ENCODE measurements at regions not wholly inside any gene's neighbourhood (a gene's known extent, or its start where the extent isn't known, plus 50 kb on each side); places are given as distances from the start of the nearest gene placed in this dataset.

GRCh38 chr7:46444256-46444655 lies 523.2 kb upstream of the IGFBP3 start:
- Histone ChIP-seq H2AFZ (ENCODE audit: low read depth) (no peak overlapping the region), H3K9ac (no peak overlapping the region), H3K27me3 (ENCODE audit: insufficient read depth, low read depth) (no peaks in the 10 kb centered on the region), H3K4me2 (no peak overlapping the region), H3K4me1 (ENCODE audit: low read depth, poor library complexity, severe bottlenecking) (no peaks in the 10 kb centered on the region), H3K27ac (no peak overlapping the region), H3K4me3 (IDR thresholded peaks at IDR 0.05; ENCODE audit: insufficient read depth, low read depth, low read length) (no peak overlapping the region), H3K36me3 (ENCODE audit: insufficient read depth) (no peaks in the 10 kb centered on the region), H3K79me2 (ENCODE audit: insufficient read depth, low read depth) (no peaks in the 10 kb centered on the region), H4K20me1 (ENCODE audit: insufficient read depth) (no peaks in the 10 kb centered on the region)
- TF ChIP-seq, protein P1, sequence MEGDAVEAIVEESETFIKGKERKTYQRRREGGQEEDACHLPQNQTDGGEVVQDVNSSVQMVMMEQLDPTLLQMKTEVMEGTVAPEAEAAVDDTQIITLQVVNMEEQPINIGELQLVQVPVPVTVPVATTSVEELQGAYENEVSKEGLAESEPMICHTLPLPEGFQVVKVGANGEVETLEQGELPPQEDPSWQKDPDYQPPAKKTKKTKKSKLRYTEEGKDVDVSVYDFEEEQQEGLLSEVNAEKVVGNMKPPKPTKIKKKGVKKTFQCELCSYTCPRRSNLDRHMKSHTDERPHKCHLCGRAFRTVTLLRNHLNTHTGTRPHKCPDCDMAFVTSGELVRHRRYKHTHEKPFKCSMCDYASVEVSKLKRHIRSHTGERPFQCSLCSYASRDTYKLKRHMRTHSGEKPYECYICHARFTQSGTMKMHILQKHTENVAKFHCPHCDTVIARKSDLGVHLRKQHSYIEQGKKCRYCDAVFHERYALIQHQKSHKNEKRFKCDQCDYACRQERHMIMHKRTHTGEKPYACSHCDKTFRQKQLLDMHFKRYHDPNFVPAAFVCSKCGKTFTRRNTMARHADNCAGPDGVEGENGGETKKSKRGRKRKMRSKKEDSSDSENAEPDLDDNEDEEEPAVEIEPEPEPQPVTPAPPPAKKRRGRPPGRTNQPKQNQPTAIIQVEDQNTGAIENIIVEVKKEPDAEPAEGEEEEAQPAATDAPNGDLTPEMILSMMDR (conservative IDR thresholded peaks at IDR 0.05; ENCODE audit: low read depth, low read length), result no peak

DNA sequence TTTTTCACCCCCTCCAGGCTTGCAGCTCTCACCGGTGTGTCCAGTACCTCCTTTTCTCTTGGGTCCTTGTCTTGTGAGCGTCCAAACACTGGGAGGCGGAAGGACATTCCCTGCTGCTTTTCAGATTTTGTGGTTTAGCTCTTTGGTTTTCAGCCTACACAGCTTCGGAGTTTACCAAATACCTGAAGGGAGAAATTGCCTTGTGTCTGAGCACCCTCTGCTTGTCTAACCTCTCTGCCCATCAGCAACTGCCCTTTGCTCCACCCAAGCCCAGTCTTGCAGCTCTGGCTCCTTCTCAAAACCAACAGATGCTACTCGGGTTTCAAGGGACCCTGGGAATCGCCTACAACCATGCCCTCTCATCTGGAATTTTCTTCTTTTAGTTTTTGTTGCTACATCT lies 519.1 kb upstream of the IGFBP3 start:
- TF ChIP-seq, protein P1 (conservative IDR thresholded peaks at IDR 0.05; ENCODE audit: low read depth, low read length), result no peak
- Histone ChIP-seq H3K9ac (no peak overlapping the region), H2AFZ (ENCODE audit: low read depth) (no peak overlapping the region), H4K20me1 (ENCODE audit: insufficient read depth) (no peaks in the 10 kb centered on the region; the same call in 1 of the 2 replicates), H3K36me3 (ENCODE audit: insufficient read depth) (no peaks in the 10 kb centered on the region), H3K27ac (no peak overlapping the region), H3K4me1 (ENCODE audit: low read depth, poor library complexity, severe bottlenecking) (no peaks in the 10 kb centered on the region), H3K79me2 (ENCODE audit: insufficient read depth, low read depth) (no peaks in the 10 kb centered on the region), H3K27me3 (ENCODE audit: insufficient read depth, low read depth) (no peaks in the 10 kb centered on the region), H3K4me3 (IDR thresholded peaks at IDR 0.05; ENCODE audit: insufficient read depth, low read depth, low read length) (no peak overlapping the region), H3K4me2 (no peak overlapping the region)

DNA sequence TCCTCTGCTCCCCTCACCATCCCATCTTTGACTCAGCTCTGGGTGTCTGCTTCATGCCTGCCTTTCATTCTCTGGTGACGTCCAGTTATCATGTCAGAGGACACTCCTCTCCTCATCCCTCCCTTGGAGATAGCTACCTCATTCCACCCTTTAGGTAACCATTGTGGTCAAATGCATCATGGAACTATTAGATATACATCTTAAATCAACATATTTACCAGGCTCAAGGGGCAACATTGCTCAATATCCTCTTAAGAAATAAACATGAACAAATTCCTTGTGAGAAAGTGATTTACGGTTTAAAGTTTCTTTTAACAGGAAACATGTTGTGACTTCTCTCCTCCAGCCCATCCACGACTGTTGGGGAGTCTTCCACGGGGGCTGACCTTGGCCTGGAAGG lies 511.6 kb upstream of the IGFBP3 start:
- H3K27me3 ChIP-seq (ENCODE audit: insufficient read depth, low read depth), result no peaks in the 10 kb centered on the region
- no peaks in the 10 kb centered on the region for H3K79me2 ChIP-seq (ENCODE audit: insufficient read depth, low read depth)
- no peak overlapping the region for H3K27ac ChIP-seq
- no peaks in the 10 kb centered on the region for H3K4me1 ChIP-seq (ENCODE audit: low read depth, poor library complexity, severe bottlenecking)
- no peak overlapping the region for H3K4me3 ChIP-seq (IDR thresholded peaks at IDR 0.05; ENCODE audit: insufficient read depth, low read depth, low read length)
- H4K20me1 ChIP-seq (ENCODE audit: insufficient read depth), result no peaks in the 10 kb centered on the region; the same call in 1 of the 2 replicates
- no peaks in the 10 kb centered on the region for H3K36me3 ChIP-seq (ENCODE audit: insufficient read depth)
- no peak overlapping the region for H3K4me2 ChIP-seq
- H2AFZ ChIP-seq (ENCODE audit: low read depth), result no peak overlapping the region
- H3K9ac ChIP-seq, result no peak overlapping the region
- TF ChIP-seq, protein P1 (conservative IDR thresholded peaks at IDR 0.05; ENCODE audit: low read depth, low read length), result no peak

- Histone ChIP-seq H3K4me3 (IDR thresholded peaks at IDR 0.05; ENCODE audit: insufficient read depth, low read depth, low read length) (no peak overlapping the region), H3K9ac (no peak overlapping the region), H3K27me3 (ENCODE audit: insufficient read depth, low read depth) (no peaks in the 10 kb centered on the region), H3K4me2 (no peak overlapping the region), H2AFZ (ENCODE audit: low read depth) (no peak overlapping the region), H3K4me1 (ENCODE audit: low read depth, poor library complexity, severe bottlenecking) (no peaks in the 10 kb centered on the region), H3K27ac (no peak overlapping the region), H4K20me1 (ENCODE audit: insufficient read depth) (no peaks in the 10 kb centered on the region), H3K36me3 (ENCODE audit: insufficient read depth) (no peaks in the 10 kb centered on the region), H3K79me2 (ENCODE audit: insufficient read depth, low read depth) (no peaks in the 10 kb centered on the region)
- TF ChIP-seq, protein P1 (conservative IDR thresholded peaks at IDR 0.05; ENCODE audit: low read depth, low read length), result no peak
Observed at GRCh38 chr7:46428295-46428694, 507.2 kb upstream of the IGFBP3 start.
